ELF-1 (cell line): ENCODE measurements at regions not wholly inside any gene's neighbourhood (a gene's known extent, or its start where the extent isn't known, plus 50 kb on each side); places are given as distances from the start of the nearest gene placed in this dataset.
"Not testable (repeated sequence)": the region's sequence is repeated elsewhere in the genome, so short reads cannot be mapped to it uniquely, and the experiment has no call there.

Experiments used
- DNase-seq: peaks from one replicate; pipeline ENCODE4 v3.0.0-alpha.2; 2016; ENCODE audit warnings: low read depth, low spot score

DNA sequence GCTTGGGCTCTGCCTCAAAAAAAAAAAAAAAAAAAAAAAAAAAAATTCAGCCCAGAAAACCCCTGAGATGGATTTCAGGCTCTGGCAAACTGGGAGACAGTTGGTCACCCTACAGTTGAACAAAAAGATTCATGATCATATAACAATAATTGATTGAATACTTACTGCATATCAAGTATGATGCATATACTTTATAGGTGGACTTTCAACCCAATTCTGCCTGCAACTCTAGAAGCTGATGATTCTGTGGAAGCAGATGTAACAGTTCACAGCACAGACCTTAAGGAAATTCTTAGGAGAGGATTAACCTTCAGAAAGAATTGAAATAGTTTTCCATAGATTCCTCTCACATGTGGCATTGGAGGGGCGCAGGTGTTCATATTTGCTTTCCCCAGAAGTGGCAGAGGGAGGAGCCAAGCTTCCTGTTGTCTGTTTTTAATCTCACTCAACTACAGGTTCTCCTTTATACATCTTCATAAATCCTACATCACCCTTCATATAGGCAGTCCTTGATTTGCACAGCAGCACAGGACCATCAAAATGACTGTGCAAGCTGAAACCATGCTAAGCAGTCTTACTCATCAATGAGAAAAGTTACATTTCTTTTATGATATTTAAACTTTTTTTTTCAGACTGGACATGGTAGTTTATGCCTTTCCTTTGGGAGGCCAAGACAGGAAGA is 149.4 kb upstream of the KLF3 start:
- no peak for DNase-seq

DNA sequence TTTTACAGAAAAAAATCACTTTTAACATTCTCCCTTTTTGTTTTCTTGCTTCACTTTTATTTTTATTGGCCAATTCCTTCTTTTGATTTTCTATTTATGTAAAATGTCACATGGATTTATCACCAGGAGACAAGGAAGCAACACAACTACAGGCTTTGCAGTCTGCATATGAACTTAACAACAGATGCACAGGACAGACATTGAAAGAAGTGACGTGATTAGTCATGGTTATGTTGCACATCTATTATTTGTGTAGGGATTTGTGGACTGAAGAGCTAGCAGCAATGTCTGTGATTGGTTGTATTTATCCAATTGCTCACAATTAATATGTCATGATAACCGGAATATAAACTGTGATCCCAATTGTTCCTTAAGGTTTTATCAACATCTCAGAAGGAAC is 147.8 kb upstream of the KLF3 start:
- DNase-seq = no peak

DNA sequence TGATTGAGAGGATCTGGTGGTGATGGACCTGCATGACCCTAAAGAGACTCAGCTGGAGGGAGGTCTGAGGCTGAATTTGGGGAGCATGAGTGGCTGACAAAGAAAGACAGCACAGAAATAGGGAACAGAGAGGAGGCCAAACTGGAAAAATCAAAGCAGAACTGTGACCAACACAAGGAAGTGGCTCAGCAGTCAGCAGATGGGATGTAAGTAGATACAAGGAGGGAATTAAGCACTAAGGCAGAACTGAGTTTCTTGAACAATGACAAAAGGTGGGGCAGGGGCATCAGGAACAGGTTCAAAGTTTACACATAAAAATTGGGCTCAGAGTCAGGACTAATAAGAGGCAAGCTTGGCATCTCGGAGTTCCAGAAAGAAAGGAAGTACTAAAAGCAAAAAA is 144.3 kb upstream of the KLF3 start:
- DNase-seq = no peak

DNA sequence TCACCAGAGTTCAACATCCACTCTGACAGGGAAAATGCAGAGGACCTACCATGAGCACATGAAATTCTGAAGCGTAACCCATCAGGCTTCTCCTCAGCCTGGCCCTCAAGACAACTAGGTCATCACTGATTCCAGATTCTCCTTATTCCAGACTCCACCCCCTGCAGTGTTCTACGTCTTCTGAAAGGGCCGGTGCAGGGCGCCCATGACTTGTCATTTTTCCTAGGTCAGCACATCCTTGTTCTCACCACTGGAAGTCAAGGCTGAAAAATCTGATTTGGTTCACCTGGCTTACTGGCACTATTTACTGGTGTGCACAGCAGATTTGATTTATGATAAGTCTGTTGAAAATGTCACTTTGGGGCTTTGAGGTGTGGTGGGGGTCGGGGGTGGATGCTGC is 140.9 kb upstream of the KLF3 start:
- no peak for DNase-seq

DNA sequence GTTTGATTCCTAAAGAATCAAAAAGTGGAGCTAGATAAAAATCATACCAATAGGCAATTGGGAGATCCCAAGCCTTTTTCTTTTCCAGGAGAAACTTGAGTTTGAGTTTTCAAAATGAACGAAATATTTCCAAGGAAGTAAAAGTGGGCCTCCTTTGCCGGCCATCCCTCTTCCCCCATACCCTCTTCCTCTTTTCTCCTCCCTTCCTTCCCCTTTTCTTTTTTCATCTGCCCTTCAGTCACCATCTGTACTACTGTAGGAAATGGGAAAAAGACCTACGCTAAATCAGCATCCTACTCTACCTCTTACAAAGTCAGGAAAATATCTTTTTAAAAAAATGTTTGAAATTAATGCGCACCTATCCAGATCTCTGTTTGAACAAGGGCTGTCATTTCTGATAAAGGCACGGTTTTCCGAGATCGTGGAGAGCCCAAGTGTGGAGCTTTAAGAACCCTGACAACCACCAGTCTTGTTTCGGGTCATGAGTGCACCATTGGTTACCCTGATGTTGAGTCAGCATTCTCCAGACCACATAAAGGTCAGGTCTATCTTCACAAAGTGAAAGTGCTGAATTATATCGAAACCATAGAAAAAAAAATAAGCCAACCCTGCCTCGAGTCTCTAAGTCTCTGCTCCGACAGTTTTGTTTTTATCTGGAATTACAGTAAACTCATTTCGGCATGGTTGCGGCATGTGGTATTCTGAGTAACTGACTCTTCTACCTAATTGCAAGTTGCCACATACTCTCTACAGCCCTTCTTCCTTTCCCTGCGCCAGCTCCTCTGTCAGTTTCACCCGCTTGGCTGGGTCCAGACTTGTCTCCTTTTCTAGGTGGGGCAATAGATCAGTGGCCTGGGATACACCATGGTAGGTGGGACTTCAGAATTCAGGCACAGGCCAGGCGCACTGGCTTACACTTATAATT is 140.2 kb upstream of the KLF3 start:
- no peak for DNase-seq

DNA sequence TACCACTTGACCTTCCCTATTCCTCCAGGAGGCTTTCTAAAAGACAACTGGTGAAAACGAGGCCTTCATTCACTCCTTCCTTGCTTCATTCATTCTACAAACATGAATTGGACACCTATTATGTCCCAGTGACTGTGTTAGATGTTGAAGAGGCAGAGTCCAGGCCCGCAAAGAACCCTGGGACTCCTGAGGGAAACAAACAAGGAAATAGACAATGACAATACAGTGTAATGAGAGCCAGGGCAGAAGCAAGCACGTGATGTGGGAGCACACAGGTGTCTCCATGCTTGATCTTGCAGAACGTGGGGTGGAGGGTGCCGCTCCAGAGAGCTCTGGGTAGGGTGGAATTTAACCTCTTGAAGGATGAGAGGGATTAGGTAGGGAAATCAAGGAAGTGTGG is 137.6 kb upstream of the KLF3 start:
- DNase-seq = no peak

DNA sequence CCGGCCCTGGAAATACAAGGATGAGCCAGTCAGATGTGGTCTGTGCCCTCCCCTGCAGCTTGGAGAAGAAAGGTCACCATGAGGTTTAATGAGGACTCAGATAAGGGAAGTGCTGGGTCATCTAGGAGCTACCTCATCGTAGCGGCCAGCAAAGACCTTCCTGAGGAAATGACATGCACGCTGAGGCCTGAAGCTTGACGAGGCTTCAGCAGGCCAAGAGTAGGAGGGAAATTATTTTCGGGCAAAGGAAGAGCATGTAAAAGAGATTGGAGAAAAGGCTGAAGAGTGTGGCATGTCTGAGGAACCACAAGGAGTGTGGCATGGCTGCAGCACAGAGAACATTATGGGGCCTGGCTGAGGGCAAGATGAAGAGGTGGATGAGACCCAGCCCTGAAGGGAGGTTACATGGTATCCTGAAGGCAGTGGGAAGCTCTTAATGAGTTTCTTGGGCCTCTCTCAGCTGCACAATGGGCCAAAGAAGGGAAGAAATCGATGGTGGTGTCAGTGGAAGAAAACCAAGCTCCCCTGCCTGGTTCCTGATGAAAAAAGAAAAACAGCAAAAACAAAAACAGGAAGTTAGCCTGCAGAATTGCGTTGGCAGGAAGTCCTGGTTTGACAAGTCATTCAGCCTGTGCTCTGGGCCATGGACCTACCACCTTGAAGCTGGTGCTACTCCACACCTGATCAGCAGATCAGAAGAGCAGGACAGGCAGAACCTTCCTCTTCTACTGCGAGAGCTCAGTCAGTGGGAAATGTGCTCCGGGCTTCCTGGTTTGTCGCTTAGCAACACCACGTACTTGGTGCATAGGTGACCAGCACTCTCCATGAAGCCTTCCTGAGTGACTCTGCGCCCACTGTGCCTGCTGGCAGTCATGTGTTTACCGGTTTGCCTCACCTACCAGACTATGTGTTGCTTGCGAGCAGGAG is 134.5 kb upstream of the KLF3 start:
- DNase-seq = no peak

DNA sequence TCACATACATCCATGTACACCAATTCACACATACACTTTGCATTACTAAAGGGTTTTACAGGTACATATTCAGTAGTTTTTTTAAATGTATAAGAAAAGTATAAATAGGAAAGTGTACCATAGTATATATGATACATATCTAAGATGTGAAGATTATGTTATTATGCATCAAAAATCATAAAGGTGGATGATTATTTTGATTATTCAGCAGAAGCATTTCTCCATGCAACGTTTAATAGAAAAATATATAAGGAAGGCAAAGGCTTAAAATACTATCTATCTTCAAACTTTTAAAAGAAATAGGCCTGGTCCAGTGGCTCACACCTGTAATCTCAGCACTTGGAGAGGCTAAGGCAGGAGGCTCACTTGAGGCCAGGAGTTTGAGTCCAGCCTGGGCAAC is 133.5 kb upstream of the KLF3 start:
- DNase-seq = no peak

DNA sequence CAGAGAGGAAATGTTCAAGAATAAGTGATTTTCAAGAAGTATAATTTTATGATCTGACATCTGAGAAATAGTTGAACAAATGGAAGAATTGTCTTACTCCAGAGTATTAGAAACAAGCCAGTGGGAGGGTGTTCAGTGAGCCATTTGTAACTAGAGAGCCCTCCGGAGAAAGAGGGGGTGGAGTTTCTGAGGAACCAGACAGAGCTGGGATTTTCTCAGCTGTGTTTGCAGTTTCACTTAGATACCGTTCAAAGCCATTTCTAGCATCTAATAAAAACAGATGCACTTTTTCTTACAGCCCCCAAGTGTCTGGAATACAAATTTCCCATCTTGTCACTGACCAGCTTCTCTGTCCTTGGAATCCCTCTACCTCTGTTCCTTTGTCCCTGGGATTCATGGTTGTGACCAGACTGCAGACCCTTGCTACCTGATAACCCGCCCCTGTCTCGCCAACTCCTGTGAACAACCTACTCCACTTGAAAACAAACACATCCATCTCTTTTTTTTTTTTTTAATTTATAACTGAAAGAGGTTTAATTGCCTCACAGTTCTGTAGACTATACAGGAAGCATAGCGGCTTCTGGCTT is 132.8 kb upstream of the KLF3 start:
- DNase-seq = peak; percentile 11

DNA sequence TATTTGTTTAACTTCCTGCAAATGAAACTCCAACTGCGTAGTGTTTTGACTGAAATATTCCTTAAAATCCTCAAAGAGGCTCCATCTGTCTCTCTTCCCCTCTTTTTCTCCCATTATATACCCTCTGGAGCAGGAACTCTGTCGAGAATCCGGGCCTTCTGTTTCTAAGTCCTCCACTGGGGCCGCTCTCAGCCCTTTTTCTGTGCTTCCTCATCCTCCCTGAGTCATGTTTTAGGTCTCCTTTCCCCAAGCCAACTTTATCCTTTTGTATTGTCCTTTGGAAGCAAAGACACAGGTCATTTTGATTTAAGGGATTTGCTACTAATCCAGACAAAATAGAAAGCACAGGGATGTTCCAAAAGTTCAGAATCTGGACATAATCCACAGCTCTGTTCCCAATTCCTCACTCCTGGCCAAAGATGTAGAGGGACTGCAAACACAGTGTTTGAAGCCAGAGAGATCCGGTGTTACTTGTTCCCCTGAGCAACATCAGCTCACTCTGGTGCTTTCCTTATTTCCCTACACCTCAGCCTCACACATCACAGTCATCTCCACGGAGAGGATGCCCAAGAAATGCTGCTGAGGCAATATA is 131.0 kb upstream of the KLF3 start:
- no peak for DNase-seq

DNA sequence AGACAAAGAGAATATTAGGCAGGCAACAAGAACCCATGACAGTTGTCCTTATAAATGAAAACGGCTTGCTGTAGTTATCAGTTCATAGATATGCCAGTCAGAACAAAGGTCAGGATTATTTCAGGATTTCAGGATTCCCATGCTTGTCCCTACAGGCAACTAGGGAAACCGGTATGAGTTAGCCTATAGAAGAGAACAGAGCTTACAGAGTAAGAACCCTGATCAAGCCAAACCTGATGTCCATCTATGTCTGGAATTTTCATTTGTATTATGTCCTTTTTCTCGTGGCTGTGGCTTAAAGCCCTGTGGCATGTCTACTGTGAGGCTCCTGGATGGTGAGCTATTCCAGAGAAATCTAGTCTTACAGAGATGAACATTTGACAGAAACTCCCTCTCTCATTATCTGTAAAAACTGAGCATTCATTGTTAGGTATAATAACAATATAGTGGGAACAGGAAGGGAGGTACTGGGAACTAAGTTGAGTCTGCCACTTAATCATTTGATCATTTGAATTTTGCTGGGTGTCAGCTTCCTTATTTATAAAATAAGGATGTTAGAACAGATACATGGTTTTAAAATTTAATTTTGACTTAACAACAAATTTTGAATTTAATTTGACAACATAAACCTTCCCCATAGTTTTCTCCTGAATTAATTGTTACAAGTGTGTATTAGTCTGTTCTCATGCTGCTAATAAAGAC is 129.5 kb upstream of the KLF3 start:
- no peak for DNase-seq

DNA sequence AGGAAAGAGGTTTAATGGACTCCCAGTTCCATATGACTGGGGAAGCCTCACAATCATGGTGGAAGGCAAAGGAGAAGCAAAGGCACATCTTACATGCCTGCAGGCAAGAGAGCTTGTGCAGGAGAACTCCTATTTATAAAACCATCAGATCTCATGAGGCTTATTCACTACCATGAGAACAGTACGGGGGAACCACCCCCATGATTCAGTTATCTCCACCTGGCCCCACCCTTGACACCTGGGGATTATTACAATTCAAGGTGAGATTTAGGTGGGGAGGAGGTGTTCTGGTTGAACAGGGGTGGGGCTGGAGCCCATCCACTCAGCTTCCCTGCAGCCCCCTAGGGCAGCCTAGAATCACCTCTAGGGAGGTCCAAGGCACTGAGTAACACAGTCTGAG is 128.9 kb upstream of the KLF3 start:
- not testable (repeated sequence) for DNase-seq

DNA sequence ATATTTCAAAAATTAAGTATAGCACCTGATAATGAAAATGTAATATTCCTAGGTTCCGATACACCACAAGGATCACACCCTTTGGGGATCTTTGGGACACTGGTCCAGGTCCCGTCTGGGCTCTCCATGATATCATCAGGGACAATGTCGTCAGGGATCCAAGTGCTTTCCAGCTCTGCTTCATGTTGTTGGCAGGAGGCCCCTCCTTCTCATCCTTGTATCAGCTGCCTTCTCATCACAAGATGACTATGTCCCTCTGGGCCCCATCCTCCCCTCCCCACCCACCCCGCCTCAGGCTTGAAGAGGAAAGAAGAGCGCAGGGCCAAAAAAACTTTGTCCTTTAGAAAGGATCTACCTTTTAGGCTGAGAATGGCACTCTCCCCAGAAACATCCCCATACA is 128.3 kb upstream of the KLF3 start:
- no peak for DNase-seq

DNA sequence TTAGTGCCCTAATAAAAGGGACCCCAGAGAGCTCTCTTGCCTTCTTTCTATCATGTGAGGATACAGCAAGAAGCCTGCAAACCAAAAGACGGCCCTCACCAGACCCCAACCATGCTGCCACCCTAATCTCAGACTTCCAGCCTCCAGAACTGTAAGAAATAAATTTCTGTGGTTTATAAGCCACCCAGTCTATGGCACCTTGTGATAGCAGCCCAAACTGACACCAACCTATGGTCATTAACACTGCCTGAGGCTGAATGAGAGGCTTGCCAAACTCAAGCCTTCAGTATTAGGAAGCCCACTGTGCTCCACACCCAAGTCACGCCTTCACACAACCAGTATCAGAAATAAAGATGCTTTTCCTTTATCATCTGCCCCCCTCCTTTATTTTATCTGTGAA is 127.3 kb upstream of the KLF3 start:
- no peak for DNase-seq

DNA sequence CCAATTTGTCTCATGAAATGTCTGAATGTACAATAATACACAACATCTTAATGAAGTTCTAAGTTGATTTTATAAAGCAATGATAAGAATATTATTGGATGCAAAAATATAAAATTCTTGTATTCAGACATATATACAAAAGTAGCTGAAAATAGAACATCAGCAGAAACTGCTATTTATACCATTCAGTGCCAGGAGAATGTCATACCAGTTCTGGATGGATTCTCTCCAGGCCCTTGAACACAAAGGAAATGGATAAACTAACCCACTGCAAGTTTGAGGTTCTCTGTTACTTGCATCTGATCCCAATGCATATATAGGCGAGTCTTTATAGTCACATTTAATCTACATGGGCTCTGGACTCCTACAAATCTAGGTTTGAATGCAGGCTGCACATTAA is 126.3 kb upstream of the KLF3 start:
- DNase-seq = no peak

DNA sequence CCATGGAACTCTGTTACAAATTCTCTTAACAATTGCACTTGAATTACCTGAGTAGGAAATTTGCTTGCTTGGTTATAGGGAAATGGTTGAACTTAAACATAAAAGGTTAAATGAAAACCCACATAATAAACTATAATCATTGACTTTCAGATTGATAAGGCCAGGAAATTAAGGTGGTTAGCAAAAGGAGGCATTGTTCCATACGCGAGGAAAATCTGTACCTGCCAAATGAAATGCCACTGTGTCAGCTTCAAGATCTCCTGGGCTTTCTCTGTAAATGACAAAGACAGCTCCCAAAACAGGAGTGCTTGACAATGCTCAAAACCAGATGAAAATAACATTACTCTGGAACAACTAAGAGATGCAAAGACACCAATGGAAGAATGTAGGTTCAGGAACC is 125.5 kb upstream of the KLF3 start:
- no peak for DNase-seq

DNA sequence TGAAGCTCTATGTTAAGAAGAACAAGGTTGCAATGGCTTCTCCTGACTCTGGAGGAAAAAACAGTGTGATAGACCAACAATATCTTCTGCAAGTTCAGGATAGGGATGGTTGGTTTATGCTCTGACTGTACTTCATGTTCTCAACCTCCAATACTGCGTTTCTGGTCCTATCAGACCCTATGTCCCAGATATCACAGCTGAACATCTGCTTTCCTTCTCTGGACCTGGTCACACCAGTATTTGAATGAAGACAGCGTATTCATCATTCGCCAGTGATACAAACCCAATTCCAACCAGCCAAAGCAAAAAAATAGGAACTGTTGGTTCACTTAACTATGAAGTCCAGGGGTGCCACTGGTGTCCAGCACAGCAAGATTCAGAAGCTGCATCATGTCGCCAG is 124.5 kb upstream of the KLF3 start:
- DNase-seq = no peak

DNA sequence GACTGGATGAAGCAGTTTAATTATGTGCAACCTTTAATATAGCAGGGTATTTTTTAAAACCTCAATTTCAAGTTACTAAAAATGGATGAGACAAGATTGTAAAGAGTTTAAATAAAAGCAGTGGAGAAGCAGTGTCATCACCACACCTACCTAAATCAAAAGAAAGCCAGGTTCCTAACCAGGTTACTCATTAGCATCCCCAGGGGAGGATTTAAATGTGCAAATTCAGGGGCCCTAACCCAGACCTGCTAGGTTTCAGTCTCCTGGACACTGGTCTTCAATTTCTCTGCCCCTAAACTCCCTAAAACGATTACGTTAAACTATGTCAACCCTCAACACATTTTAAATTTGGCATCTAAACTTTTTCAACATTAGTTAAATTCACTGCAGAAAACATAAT is 116.9 kb upstream of the KLF3 start:
- DNase-seq = no peak

DNA sequence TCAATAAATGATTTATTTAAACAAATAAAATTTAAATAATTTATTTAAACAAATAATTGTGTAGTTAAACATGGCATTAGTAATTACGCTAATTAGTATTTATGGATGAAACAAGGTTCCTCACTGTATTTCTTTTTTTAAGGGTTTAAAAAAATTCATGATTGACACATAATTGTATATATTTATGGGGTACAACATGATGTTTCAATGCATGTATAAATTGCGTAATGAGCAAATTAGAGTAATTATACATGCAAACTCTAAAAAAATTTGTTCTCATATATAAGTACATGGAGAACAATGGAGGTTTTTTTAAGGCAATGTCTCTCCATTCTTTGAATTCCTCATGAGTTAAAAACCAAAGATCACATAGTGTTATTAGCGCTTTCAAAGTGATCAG is 115.7 kb upstream of the KLF3 start:
- no peak for DNase-seq

DNA sequence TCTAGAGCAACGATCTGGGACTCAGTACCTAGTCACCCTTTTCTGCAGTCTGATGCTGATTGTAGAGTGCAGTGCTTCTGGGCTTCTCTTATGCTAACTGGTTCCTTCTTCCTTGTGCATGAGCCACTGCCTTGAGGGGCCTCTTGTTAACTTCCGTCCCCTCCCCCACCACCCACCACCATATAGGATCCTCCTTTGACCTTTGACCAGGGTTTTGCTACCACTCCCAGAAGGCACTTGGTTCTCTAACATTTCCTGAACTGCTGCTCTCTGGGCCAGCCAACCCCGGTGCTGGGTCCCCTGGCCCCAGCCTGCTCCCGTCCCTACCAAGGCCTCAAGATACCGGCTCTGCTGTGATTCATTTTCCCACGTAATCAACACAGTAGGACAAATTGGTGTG is 104.6 kb upstream of the KLF3 start:
- DNase-seq = peak; percentile 20

DNA sequence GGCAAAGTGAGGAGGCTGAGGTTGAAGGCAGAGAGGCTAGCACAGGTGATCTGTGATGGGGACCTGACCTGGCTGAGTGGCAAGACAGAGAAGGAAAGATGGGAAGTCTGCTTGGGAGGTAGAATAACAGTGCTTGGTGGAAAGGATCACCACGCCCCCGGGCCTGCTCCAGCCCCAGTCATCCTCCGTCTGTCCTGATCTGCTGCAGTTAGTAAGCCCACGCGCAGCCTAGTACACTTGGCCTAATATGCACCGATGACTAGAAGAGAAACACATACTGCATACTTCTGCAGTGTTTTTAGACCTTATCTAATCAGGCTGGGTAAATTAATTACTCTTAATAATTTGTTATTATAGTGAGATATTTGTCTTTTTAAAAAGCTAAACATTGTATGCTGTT is 103.7 kb upstream of the KLF3 start:
- no peak for DNase-seq
